ACC112 (cell line): ENCODE measurements at regions not wholly inside any gene's neighbourhood (a gene's known extent, or its start where the extent isn't known, plus 50 kb on each side); places are given as distances from the start of the nearest gene placed in this dataset.
"Not testable (repeated sequence)": the region's sequence is repeated elsewhere in the genome, so short reads cannot be mapped to it uniquely, and the experiment has no call there.

Experiments
- H2AFZ ChIP-seq: fragments of 200-600 bp; sonication (generic); one replicate; pipeline ENCODE4 v1.6.0; 2017; ENCODE audit warnings: antibody characterized with exemption, low read length; ENCODE audit not compliant: unreplicated experiment
- H3K27ac ChIP-seq: fragments of 200-600 bp; sonication (generic); 2 replicates; pipeline ENCODE4 v1.5.1; 2014; ENCODE audit warnings: low read depth, mild to moderate bottlenecking, antibody characterized with exemption, low read length, moderate library complexity
- H3K27me3 ChIP-seq: fragments of 200-600 bp; sonication (generic); 2 replicates; pipeline ENCODE4 v1.6.1; 2014; ENCODE audit warnings: mild to moderate bottlenecking, antibody characterized with exemption, low read length, moderate library complexity, mixed read lengths; ENCODE audit not compliant: insufficient read depth
- H3K36me3 ChIP-seq: fragments of 200-600 bp; sonication (generic); 2 replicates; pipeline ENCODE4 v1.6.1; 2016; ENCODE audit warnings: mild to moderate bottlenecking, antibody characterized with exemption, low read length, moderate library complexity, mixed read lengths; ENCODE audit not compliant: insufficient read depth
- H3K4me1 ChIP-seq: fragments of 200-600 bp; sonication (generic); one replicate; pipeline ENCODE4 v1.6.1; 2016; ENCODE audit warnings: low read length, mixed read lengths; ENCODE audit not compliant: insufficient read depth, unreplicated experiment, control insufficient read depth
- H3K4me3 ChIP-seq: fragments of 200-600 bp; sonication (generic); 2 replicates; pipeline ENCODE4 v1.5.1; 2014; ENCODE audit warnings: mild to moderate bottlenecking, low read depth, low read length
- H3K79me2 ChIP-seq: fragments of 200-600 bp; sonication (generic); one replicate; pipeline ENCODE4 v1.6.0; 2016; ENCODE audit warnings: low read length; ENCODE audit not compliant: control insufficient read depth, unreplicated experiment, insufficient read depth

DNA sequence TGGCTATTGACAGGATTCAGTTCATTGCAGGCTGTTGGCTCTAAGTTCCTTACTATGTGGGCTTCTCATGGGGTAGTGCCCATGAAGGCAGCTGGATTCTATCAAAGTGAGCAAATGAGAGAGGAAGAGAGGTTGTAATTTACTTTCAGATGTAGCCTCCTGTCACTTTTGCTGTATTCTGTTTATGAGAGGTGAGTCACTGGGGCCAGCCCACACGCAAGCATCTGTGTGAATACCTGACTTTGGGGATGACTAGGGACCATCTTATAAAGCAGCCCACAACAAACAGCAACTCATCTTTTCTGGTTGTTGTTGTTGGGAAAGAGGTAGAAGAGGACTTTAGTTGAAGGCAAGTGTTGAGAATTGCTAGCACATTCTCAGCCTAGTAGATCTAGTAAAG is 506.3 kb upstream of the GRM7 start:
- Histone ChIP-seq H2AFZ (no peak overlapping the region), H3K36me3 (no peaks in the 10 kb centered on the region), H3K79me2 (no peaks in the 10 kb centered on the region), H3K27ac (no peak overlapping the region), H3K4me3 (no peak overlapping the region), H3K4me1 (no peaks in the 10 kb centered on the region), H3K27me3 (no peaks in the 10 kb centered on the region)

DNA sequence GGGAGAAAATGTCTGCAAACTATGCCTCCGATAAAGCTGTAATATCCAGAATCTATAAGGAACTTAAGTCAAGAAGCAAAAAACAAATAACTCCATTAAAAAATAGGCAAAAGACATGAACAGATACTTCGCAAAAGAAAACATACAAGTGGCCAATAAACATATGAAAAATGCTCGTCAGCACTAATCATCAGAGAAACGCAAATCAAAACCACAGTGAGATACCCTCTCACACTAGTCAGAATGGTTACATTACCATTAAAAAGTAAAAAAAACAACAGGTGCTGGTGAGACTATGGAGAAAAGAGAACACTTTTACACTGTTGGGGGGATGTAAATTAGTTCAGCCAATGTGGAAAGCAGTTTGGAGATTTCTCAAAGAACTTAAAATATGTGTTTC is 498.5 kb upstream of the GRM7 start:
- Histone ChIP-seq H3K36me3 (no peaks in the 10 kb centered on the region), H3K4me1 (no peaks in the 10 kb centered on the region), H2AFZ (no peak overlapping the region), H3K27ac (no peak overlapping the region), H3K4me3 (no peak overlapping the region), H3K27me3 (no peaks in the 10 kb centered on the region), H3K79me2 (no peaks in the 10 kb centered on the region)

DNA sequence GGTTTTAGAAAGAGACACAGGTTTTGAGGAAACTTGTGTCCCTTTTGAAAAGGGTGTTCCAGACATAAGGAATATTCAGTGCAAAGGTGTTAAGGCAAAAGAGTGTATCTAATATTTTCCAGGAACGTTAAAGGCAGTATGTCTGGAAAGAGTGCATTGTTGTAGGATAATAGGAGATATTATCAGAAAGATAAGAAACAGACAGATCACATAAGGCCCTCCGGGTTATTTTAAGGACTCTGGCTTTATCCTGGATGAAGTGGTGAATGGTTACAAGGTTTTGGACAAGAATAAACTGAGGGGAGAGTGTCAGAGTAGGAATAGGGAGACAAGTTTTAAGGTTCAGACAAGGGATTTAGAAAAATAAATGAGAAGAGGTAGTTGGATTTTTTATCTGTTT is 493.7 kb upstream of the GRM7 start:
- Histone ChIP-seq H3K4me3 (no peak overlapping the region), H3K4me1 (no peaks in the 10 kb centered on the region), H2AFZ (no peak overlapping the region), H3K27me3 (no peaks in the 10 kb centered on the region), H3K27ac (no peak overlapping the region), H3K79me2 (no peaks in the 10 kb centered on the region), H3K36me3 (no peaks in the 10 kb centered on the region)

DNA sequence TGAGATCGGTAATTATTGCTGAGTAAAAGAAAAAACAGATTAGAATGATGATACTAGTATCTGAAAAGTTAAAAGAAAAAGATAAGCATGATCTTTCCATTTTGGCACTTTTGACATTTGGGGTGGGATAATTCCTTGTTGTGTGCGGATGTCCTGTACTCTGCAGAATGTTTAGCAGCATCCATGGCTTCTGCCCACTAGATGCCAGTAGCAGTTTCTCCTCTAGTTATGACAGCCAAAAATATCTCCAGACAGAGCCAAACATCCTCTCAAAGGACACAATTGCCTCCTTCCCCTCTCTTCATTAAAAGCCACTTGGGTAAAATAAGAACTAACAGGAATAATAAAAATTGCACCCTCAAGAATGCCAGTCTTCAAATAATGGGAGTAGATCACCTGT is 468.8 kb upstream of the GRM7 start:
- no peak overlapping the region for H3K27ac ChIP-seq
- no peaks in the 10 kb centered on the region for H3K79me2 ChIP-seq
- H3K4me3 ChIP-seq: no peak overlapping the region
- H3K36me3 ChIP-seq: no peaks in the 10 kb centered on the region
- H3K4me1 ChIP-seq: no peaks in the 10 kb centered on the region
- no peaks in the 10 kb centered on the region for H3K27me3 ChIP-seq
- H2AFZ ChIP-seq: no peak overlapping the region

DNA sequence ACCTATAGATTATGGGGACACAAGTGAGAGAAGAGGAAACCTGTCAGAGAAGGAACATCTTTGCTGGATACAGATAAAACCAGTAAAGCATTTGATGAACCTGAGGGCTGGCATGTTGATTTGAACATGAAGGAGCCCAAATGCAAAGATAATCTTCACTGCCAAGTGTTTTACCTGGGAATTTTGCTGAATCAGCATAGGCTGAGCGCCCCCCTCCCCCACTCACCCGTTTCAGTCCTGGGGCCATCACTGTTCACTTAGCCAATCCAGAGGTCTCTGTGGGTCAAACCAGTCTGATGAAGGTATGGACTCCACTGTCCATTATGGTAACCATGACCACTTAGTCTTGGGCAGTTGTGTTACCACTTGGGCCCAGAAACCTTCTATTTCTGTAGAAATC is 466.0 kb upstream of the GRM7 start:
- H3K27ac ChIP-seq: no peak overlapping the region
- H3K36me3 ChIP-seq: no peaks in the 10 kb centered on the region
- no peaks in the 10 kb centered on the region for H3K4me1 ChIP-seq
- no peaks in the 10 kb centered on the region for H3K27me3 ChIP-seq
- no peaks in the 10 kb centered on the region for H3K79me2 ChIP-seq
- H3K4me3 ChIP-seq: no peak overlapping the region
- H2AFZ ChIP-seq: no peak overlapping the region

DNA sequence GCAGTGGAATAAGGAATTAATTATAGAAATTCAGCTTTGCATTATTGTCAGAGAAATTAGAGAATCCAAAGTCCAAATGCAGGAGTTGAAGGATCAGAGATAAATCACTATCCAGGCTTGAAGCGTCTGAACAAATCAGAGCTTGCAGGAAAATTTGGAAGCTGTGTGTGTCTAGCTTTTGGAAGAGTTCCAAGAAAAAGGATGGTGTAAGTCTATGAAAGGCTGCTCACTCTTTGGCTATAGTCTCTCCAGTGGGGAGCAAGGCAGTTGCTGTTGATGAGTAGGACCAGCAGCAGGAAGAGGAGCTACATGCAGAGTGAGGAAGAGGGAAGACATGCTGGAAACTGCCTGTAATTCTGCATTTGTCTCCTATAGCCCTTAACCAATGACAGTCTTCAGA is 464.3 kb upstream of the GRM7 start:
- no peak overlapping the region for H2AFZ ChIP-seq
- H3K4me3 ChIP-seq: no peak overlapping the region
- no peaks in the 10 kb centered on the region for H3K36me3 ChIP-seq
- H3K27ac ChIP-seq: no peak overlapping the region
- H3K79me2 ChIP-seq: no peaks in the 10 kb centered on the region
- no peaks in the 10 kb centered on the region for H3K4me1 ChIP-seq
- no peaks in the 10 kb centered on the region for H3K27me3 ChIP-seq

DNA sequence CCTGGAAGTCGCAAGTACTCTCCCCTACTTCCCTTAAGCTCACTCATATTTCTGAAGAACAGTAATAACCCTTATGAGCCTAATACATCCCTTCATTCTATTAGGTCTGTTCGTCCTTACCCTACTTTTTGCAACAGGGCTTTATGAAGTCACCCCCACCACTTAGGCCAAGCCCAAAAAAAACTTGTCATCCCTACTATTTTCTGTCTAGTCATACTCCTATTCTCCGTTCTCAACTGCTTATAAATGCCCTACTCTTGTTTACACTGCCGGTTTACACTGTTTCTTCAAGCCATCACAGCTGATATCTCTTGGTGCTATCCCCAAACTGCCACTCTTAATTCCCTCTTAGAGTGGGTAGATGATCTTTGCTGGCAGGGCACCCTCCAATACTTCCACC is 458.2 kb upstream of the GRM7 start:
- not testable (repeated sequence) for H3K79me2 ChIP-seq, H3K4me3 ChIP-seq, H2AFZ ChIP-seq, H3K36me3 ChIP-seq, H3K27ac ChIP-seq, H3K27me3 ChIP-seq, H3K4me1 ChIP-seq

DNA sequence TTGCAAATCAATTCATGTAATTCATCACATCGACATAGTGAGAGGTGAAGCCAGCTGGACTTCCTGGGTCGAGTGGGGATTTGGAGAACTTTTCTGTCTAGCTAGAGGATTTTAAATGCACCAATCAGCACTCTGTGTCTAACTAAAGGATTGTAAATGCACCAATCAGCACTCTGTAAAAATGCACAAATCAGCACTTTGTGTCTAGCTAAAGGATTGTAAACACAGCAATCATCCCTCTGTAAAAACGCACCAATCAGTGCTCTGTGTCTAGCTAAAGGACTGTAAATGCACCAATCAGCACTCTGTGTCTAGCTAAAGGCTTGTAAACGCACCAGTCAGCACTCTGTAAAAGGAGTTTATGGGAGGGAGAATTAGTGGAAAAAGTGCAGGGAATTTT is 454.0 kb upstream of the GRM7 start:
- not testable (repeated sequence) for H3K79me2 ChIP-seq, H3K27me3 ChIP-seq, H3K36me3 ChIP-seq, H3K27ac ChIP-seq, H3K4me1 ChIP-seq, H2AFZ ChIP-seq, H3K4me3 ChIP-seq

DNA sequence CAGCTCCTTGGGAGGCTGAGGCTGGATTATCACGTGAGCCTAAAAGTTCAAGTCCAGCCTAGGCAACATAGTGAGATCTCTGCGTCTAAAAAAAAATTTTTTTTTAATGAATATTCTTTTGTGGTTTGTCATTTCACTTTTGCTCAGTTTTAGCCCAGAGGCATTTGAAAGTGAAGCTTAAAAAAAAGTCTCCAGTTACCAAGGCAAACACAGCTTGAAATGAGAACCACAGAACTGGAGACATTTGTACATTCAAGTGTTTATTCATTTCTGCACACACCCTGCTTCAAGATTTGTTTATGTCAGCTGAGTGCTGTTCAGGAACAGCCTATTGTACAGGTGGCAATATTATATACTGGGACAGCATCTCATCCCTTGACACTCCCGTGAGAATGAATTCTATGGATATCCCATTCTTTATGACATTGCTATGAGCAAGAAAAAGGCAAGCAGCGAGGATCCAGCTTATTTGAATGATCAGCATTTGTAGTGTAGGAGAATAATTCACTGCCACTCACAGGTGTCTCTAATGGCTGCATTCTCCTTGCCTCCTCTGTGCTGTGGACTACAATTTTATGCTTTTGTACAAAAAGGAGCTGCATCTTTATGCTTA is 444.8 kb upstream of the GRM7 start:
- no peaks in the 10 kb centered on the region for H3K79me2 ChIP-seq
- H3K4me3 ChIP-seq: no peak overlapping the region
- no peak overlapping the region for H3K27ac ChIP-seq
- H3K36me3 ChIP-seq: no peaks in the 10 kb centered on the region
- H3K4me1 ChIP-seq: no peaks in the 10 kb centered on the region
- H2AFZ ChIP-seq: no peak overlapping the region
- H3K27me3 ChIP-seq: no peaks in the 10 kb centered on the region

DNA sequence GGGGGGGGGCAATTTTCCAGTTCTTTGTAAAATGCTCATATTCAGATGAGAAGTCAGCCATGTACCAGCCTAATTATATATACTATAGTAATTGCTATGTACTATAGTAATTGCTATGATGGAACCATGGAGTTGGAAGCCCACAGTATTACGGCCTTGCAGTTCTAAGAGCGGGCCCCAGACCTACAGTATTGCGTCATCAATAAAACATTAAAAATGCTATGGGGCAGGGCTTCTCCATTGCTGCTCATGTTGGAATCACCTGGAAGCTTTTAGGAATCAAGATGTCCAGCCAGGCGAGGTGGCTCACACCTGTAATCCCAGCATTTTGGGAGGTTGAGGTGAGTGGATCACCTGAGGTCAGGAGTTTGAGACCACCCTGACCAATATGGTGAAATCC is 443.7 kb upstream of the GRM7 start:
- Histone ChIP-seq H3K4me1 (no peaks in the 10 kb centered on the region), H3K36me3 (no peaks in the 10 kb centered on the region), H3K27me3 (no peaks in the 10 kb centered on the region), H3K79me2 (no peaks in the 10 kb centered on the region), H2AFZ (no peak overlapping the region), H3K4me3 (no peak overlapping the region), H3K27ac (no peak overlapping the region)

DNA sequence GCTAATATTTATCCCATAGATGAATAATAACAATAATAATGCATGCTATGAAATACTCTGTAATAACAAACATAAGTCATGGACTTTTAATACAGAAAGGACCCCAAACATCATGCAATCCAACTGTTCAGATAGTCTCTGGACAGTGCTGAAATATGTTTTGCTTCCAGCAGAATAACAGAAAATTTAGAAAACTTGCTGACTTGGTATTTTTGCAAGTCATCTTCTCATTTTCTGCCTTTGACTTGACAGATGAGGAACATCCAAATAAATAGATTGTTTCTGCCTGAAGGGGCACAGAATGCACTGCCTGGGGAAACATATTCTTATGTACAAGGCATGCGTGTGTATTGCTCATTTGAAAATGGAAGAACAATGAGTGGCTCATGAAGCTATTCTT is 442.4 kb upstream of the GRM7 start:
- no peaks in the 10 kb centered on the region for H3K79me2 ChIP-seq
- no peaks in the 10 kb centered on the region for H3K36me3 ChIP-seq
- H3K4me3 ChIP-seq: no peak overlapping the region
- no peak overlapping the region for H3K27ac ChIP-seq
- no peak overlapping the region for H2AFZ ChIP-seq
- H3K4me1 ChIP-seq: no peaks in the 10 kb centered on the region
- no peaks in the 10 kb centered on the region for H3K27me3 ChIP-seq
